SK-N-SH (cell line): ENCODE measurements at regions not wholly inside any gene's neighbourhood (a gene's known extent, or its start where the extent isn't known, plus 50 kb on each side); places are given as distances from the start of the nearest gene placed in this dataset.

Experiments used
- CTCF ChIP-seq: fragments of 200-600 bp; sonication (generic); IDR thresholded peaks from 2 replicates; pipeline ENCODE4 v1.6.1; 2017; ENCODE audit warnings: antibody characterized with exemption, mild to moderate bottlenecking, moderate library complexity
- GABPA ChIP-seq: IDR thresholded peaks from 2 replicates; pipeline ENCODE4 v1.4.0; 2012; ENCODE audit warnings: low read depth, mild to moderate bottlenecking
- MXI1 ChIP-seq: IDR thresholded peaks from 2 replicates; pipeline ENCODE4 v1.6.1; 2012; ENCODE audit warnings: mild to moderate bottlenecking, low read depth, low read length, improper control_type of control experiment
- POLR2AphosphoS5 ChIP-seq: IDR thresholded peaks from 2 replicates; pipeline ENCODE4 v1.6.1; 2012; ENCODE audit warnings: low read depth, low read length
- RAD21 ChIP-seq: IDR thresholded peaks from 2 replicates; pipeline ENCODE4 v1.6.1; 2012; ENCODE audit warnings: mild to moderate bottlenecking, low read length
- RCOR1 ChIP-seq: fragments of 150-350 bp; IDR thresholded peaks from 2 replicates; pipeline ENCODE4 v1.6.1; 2017; ENCODE audit warnings: antibody characterized with exemption, low read length
- RFX5 ChIP-seq: IDR thresholded peaks from 2 replicates; pipeline ENCODE4 v1.6.1; 2012; ENCODE audit warnings: mild to moderate bottlenecking, improper control_type of control experiment, low read length
- SIN3A ChIP-seq: IDR thresholded peaks from 2 replicates; pipeline ENCODE4 v1.6.1; 2012; ENCODE audit warnings: low read depth, mild to moderate bottlenecking, low read length, moderate library complexity, borderline replicate concordance
- SMC3 ChIP-seq: IDR thresholded peaks from 2 replicates; pipeline ENCODE4 v1.6.1; 2012; ENCODE audit warnings: low read depth, low read length, improper control_type of control experiment
- USF2 ChIP-seq: fragments of 150-350 bp; IDR thresholded peaks from 2 replicates; pipeline ENCODE4 v1.6.1; 2017; ENCODE audit warnings: antibody characterized with exemption, low read length, low read depth, borderline replicate concordance
- TF ChIP-seq, protein P1 (sequence below): IDR thresholded peaks from 2 replicates; pipeline ENCODE4 v1.4.0; 2012; ENCODE audit warnings: low read depth

DNA sequence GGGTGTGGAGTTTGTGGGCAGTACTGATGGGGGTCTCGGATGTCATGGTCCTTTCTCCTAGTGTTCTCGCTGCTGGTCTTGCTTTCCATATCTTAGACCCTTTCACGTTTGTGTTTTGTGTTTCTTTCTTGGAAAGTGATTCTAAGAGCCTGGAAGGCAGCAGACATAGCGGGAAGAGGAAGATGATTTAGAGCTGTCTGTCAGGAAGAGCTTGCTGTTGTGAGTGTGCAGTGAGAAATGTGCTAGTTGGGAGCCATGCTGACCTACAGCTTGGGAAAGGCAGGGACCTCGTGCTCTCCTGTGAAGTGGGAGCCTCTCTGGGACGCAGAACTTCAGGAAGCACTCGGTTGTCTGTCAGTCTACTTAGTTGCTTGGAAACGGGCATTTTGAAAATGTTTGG lies 122.2 kb downstream of the ZNF518B start:
- TF ChIP-seq CTCF (no peak), POLR2AphosphoS5 (no peak), MXI1 (no peak), RAD21 (no peak), USF2 (no peak), GABPA (no peak), RCOR1 (no peak), RFX5 (no peak), SMC3 (no peak), SIN3A (no peak)
- TF ChIP-seq, protein P1, sequence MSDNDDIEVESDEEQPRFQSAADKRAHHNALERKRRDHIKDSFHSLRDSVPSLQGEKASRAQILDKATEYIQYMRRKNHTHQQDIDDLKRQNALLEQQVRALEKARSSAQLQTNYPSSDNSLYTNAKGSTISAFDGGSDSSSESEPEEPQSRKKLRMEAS, result no peak
